ENCODE measurements at regions not wholly inside any gene's neighbourhood (a gene's known extent, or its start where the extent isn't known, plus 50 kb on each side); places are given as distances from the start of the nearest gene placed in this dataset.
A peak's percentile ranks its signal among the peaks of the same experiment; 100 is the strongest.

GRCh38 chr5:145378226-145378625 lies 456.9 kb downstream of the PRELID2 start:
- DNase-seq (ENCODE audit: extremely low spot score, unreplicated experiment) = no peak
- Mint-ChIP-seq H3K36me3 (no peaks in the 10 kb centered on the region), H3K4me1 (ENCODE audit: unreplicated experiment) (no peaks in the 10 kb centered on the region), H3K4me3 (no peak overlapping the region), H3K9me3 (peaks cover 26% of the 10 kb centered on the region), H3K27ac (no peak overlapping the region), H3K27me3 (no peaks in the 10 kb centered on the region)
- no peak for TF ChIP-seq CTCF (conservative IDR thresholded peaks at IDR 0.05)

- Mint-ChIP-seq H3K9me3 (peaks cover 26% of the 10 kb centered on the region), H3K4me1 (ENCODE audit: unreplicated experiment) (no peaks in the 10 kb centered on the region), H3K4me3 (no peak overlapping the region), H3K27ac (no peak overlapping the region), H3K36me3 (no peaks in the 10 kb centered on the region), H3K27me3 (no peaks in the 10 kb centered on the region)
- no peak for DNase-seq (ENCODE audit: extremely low spot score, unreplicated experiment)
- no peak for TF ChIP-seq CTCF (conservative IDR thresholded peaks at IDR 0.05)
Observed at GRCh38 chr5:145375521-145375920, 459.6 kb downstream of the PRELID2 start.

GRCh38 chr5:145365464-145365863 lies 469.7 kb downstream of the PRELID2 start:
- H3K4me3 Mint-ChIP-seq = no peak overlapping the region
- no peak overlapping the region for H3K27ac Mint-ChIP-seq
- H3K36me3 Mint-ChIP-seq = no peaks in the 10 kb centered on the region
- H3K9me3 Mint-ChIP-seq = peaks cover 4% of the 10 kb centered on the region
- TF ChIP-seq CTCF (conservative IDR thresholded peaks at IDR 0.05) = no peak
- no peak for DNase-seq (ENCODE audit: extremely low spot score, unreplicated experiment)
- no peaks in the 10 kb centered on the region for H3K4me1 Mint-ChIP-seq (ENCODE audit: unreplicated experiment)
- H3K27me3 Mint-ChIP-seq = no peaks in the 10 kb centered on the region

- H3K27me3 Mint-ChIP-seq = no peaks in the 10 kb centered on the region
- no peak for DNase-seq (ENCODE audit: extremely low spot score, unreplicated experiment)
- H3K9me3 Mint-ChIP-seq = peaks cover 5% of the 10 kb centered on the region
- no peaks in the 10 kb centered on the region for H3K4me1 Mint-ChIP-seq (ENCODE audit: unreplicated experiment)
- no peaks in the 10 kb centered on the region for H3K36me3 Mint-ChIP-seq
- peak overlapping the region; percentile 57 for H3K27ac Mint-ChIP-seq
- no peak for TF ChIP-seq CTCF (conservative IDR thresholded peaks at IDR 0.05)
- H3K4me3 Mint-ChIP-seq = no peak overlapping the region
Observed at GRCh38 chr5:145362266-145362665, 472.9 kb downstream of the PRELID2 start.

GRCh38 chr5:145360936-145361335 lies 474.2 kb downstream of the PRELID2 start:
- no peaks in the 10 kb centered on the region for H3K27me3 Mint-ChIP-seq
- peaks cover 8% of the 10 kb centered on the region for H3K9me3 Mint-ChIP-seq
- no peak for TF ChIP-seq CTCF (conservative IDR thresholded peaks at IDR 0.05)
- H3K4me3 Mint-ChIP-seq = no peak overlapping the region
- no peak overlapping the region for H3K27ac Mint-ChIP-seq
- no peak for DNase-seq (ENCODE audit: extremely low spot score, unreplicated experiment)
- H3K36me3 Mint-ChIP-seq = no peaks in the 10 kb centered on the region
- no peaks in the 10 kb centered on the region for H3K4me1 Mint-ChIP-seq (ENCODE audit: unreplicated experiment)

GRCh38 chr5:145350513-145350912 lies 484.6 kb downstream of the PRELID2 start:
- Mint-ChIP-seq H3K27me3 (no peaks in the 10 kb centered on the region), H3K4me1 (ENCODE audit: unreplicated experiment) (no peaks in the 10 kb centered on the region), H3K9me3 (no peaks in the 10 kb centered on the region), H3K27ac (no peak overlapping the region), H3K4me3 (no peak overlapping the region), H3K36me3 (no peaks in the 10 kb centered on the region)
- TF ChIP-seq CTCF (conservative IDR thresholded peaks at IDR 0.05) = no peak
- DNase-seq (ENCODE audit: extremely low spot score, unreplicated experiment) = no peak
